CD4-positive, alpha-beta memory T cell (primary cell): ENCODE measurements at regions not wholly inside any gene's neighbourhood (a gene's known extent, or its start where the extent isn't known, plus 50 kb on each side); places are given as distances from the start of the nearest gene placed in this dataset.

Experiments used
- CTCF ChIA-PET: fragments of 350-600 bp; sonication (Branson Sonifier 250); formaldehyde crosslinking; loops from one replicate; lab custom pipeline; 2021; ENCODE audit warnings: inconsistent platforms; ENCODE audit not compliant: partially characterized antibody; lab: Charles Lee
- POLR2A ChIA-PET: fragments of 350-600 bp; sonication (Branson Sonifier 250); formaldehyde crosslinking; loops from one replicate; lab custom pipeline; 2021; ENCODE audit not compliant: partially characterized antibody; lab: Charles Lee
- DNase-seq, 5 donors: peaks; one replicate each; pipeline versions ENCODE4 v3.0.0 to v3.0.0-alpha.2; 2020 to 2022; ENCODE audit warnings: mixed read lengths in 1 of 5
- H3K27ac ChIP-seq: one replicate; pipeline ENCODE4 v1.7.0; 2013; ENCODE audit warnings: low read depth, low read length
- H3K27me3 ChIP-seq: 2 replicates; pipeline ENCODE4 v1.7.0; 2013; ENCODE audit warnings: mild to moderate bottlenecking, low read length, moderate library complexity; ENCODE audit not compliant: insufficient read depth
- H3K36me3 ChIP-seq: 2 replicates; pipeline ENCODE4 v1.7.0; 2013; ENCODE audit warnings: mild to moderate bottlenecking, low read length, moderate library complexity; ENCODE audit not compliant: insufficient read depth
- H3K4me1 ChIP-seq: 2 replicates; pipeline ENCODE4 v1.7.0; 2013; ENCODE audit warnings: mild to moderate bottlenecking, low read length, moderate library complexity; ENCODE audit not compliant: insufficient read depth
- H3K4me3 ChIP-seq, 2 donors: one replicate each; pipeline ENCODE4 v1.7.0; 2013; ENCODE audit warnings: low read length in 2 of 2, mild to moderate bottlenecking in 1 of 2
- H3K9me3 ChIP-seq, 2 donors: one replicate each; pipeline ENCODE4 v1.7.0; 2013; ENCODE audit warnings: low read length in 2 of 2, control low read depth in 1 of 2; ENCODE audit not compliant: control insufficient read depth in 1 of 2
- H3K27ac Mint-ChIP-seq, 7 donors: one replicate each; pipeline ENCODE4 v1.8.0; 2020 to 2021; ENCODE audit warnings: mixed read lengths in 7 of 7, mild to moderate bottlenecking in 6 of 7, inconsistent platforms in 3 of 7, moderate library complexity in 3 of 7
- H3K27me3 Mint-ChIP-seq, 2 donors: one replicate each; pipeline ENCODE4 v1.8.0; 2020 to 2021; ENCODE audit warnings: mixed read lengths in 2 of 2
- H3K36me3 Mint-ChIP-seq, 2 donors: one replicate each; pipeline ENCODE4 v1.8.0; 2020 to 2021; ENCODE audit warnings: mixed read lengths in 2 of 2, inconsistent platforms in 1 of 2, mild to moderate bottlenecking in 1 of 2
- H3K4me1 Mint-ChIP-seq, 4 donors: one replicate each; pipeline ENCODE4 v1.8.0; 2020 to 2021; ENCODE audit warnings: mixed read lengths in 4 of 4, mild to moderate bottlenecking in 1 of 4
- H3K4me3 Mint-ChIP-seq, 8 donors: one replicate each; pipeline ENCODE4 v1.8.0; 2020 to 2021; ENCODE audit warnings: mixed read lengths in 8 of 8, mild to moderate bottlenecking in 7 of 8, moderate library complexity in 6 of 8, inconsistent platforms in 3 of 8
- H3K9me3 Mint-ChIP-seq, 8 donors: one replicate each; pipeline ENCODE4 v1.8.0; 2020 to 2021; ENCODE audit warnings: mixed read lengths in 8 of 8, mild to moderate bottlenecking in 5 of 8, inconsistent platforms in 3 of 8, moderate library complexity in 1 of 8
- intact Hi-C: fragments of 100-400 bp; cut with micrococcal nuclease; formaldehyde crosslinking; loops from one replicate; pipeline ENCODE4 v1.15.1; 2023

DNA sequence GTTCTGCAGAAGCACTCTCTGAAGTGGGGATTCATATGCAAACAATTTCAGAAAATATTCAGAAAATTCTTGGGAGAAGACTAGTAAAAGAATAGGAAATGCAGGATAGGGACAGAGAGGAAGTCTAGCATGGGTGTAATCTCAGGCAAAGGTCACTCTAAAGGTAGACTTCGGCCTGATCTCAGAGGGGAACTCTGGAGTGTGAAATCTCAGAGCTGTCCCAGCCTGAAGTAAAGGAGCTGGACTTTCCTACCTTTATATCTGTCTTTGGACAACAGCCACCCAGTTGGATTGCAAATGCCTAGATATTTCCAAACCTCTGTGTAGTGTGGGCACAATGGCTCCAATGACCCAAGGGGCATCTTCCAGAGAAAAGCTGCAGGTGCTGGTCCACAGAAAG lies 379.8 kb downstream of the GPATCH2 start:
- Histone ChIP-seq H3K4me1 (no peaks in the 10 kb centered on the region), H3K4me3 (no peak overlapping the region), H3K9me3 (no peaks in the 10 kb centered on the region), H3K27ac (no peak overlapping the region), H3K36me3 (no peaks in the 10 kb centered on the region), H3K27me3 (no peaks in the 10 kb centered on the region)
- Mint-ChIP-seq H3K36me3 (no peaks in the 10 kb centered on the region), H3K4me1 (no peaks in the 10 kb centered on the region), H3K4me3 (no peak overlapping the region), H3K9me3 (peaks cover 0 to 9% (median 2%) of the 10 kb centered on the region in 8 donors), H3K27ac (no peak overlapping the region), H3K27me3 (no peaks in the 10 kb centered on the region)
- ChIA-PET POLR2A (no interaction called here), CTCF (no interaction called here)
- DNase-seq: no peak
- intact Hi-C loops: no loop called here

DNA sequence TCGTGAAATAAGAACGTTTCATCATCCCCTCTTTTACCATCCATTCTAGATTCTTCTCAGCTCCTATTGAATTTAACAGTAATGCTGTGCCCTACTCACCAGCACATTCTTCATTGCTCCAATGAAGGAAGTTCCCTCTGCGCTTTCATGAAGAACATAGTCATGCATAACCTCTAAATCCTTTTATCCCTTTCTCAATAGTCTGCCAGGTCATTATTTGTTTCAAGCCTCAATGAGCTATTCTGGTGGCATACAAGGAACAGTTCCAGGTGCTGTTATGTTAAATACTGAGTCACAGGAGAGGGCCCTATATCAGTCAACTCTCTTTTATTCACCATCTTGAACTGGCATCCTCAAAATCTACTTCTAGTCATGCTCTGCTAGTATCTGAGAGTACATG lies 381.0 kb downstream of the GPATCH2 start:
- intact Hi-C loops: no loop called here
- no peaks in the 10 kb centered on the region for H3K4me1 ChIP-seq
- H3K27ac Mint-ChIP-seq: no peak overlapping the region
- no peaks in the 10 kb centered on the region for H3K36me3 Mint-ChIP-seq
- ChIA-PET CTCF (no interaction called here), POLR2A (no interaction called here)
- no peaks in the 10 kb centered on the region for H3K9me3 ChIP-seq
- no peaks in the 10 kb centered on the region for H3K27me3 Mint-ChIP-seq
- no peaks in the 10 kb centered on the region for H3K36me3 ChIP-seq
- no peak overlapping the region for H3K4me3 ChIP-seq
- H3K9me3 Mint-ChIP-seq: peaks cover 0 to 9% (median under 1%) of the 10 kb centered on the region in 8 donors
- H3K4me1 Mint-ChIP-seq: no peaks in the 10 kb centered on the region
- H3K4me3 Mint-ChIP-seq: no peak overlapping the region
- no peak overlapping the region for H3K27ac ChIP-seq
- no peaks in the 10 kb centered on the region for H3K27me3 ChIP-seq
- DNase-seq: no peak

DNA sequence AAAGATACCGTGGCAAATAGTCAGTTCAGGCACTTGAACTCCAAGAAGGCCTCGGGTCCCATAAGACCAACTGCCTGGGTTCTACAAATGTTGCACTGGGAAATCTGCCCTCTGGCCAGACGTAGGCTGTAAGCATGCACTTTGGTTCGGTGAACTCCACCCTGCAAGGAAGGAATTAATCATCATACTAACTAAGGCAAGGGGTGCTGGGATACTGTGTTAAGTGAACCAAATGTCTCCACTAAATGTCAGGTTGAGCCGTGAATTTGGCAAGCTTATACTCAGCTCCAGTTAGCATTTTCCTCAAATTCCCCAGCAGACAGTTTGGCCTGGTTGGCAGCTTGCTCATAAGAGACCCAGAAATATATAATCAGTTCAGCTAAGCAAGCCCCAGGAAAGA lies 385.9 kb downstream of the GPATCH2 start:
- H3K27me3 ChIP-seq: no peaks in the 10 kb centered on the region
- no peaks in the 10 kb centered on the region for H3K9me3 ChIP-seq
- H3K27ac Mint-ChIP-seq: no peak overlapping the region
- no peak overlapping the region for H3K27ac ChIP-seq
- no peaks in the 10 kb centered on the region for H3K4me1 ChIP-seq
- ChIA-PET POLR2A (no interaction called here), CTCF (no interaction called here)
- H3K27me3 Mint-ChIP-seq: no peaks in the 10 kb centered on the region
- H3K4me3 ChIP-seq: no peak overlapping the region
- no peak for DNase-seq
- no peaks in the 10 kb centered on the region for H3K36me3 ChIP-seq
- H3K4me1 Mint-ChIP-seq: no peaks in the 10 kb centered on the region
- H3K4me3 Mint-ChIP-seq: no peak overlapping the region
- H3K36me3 Mint-ChIP-seq: no peaks in the 10 kb centered on the region
- intact Hi-C loops: no loop called here
- H3K9me3 Mint-ChIP-seq: peaks cover 0 to 6% (median 2%) of the 10 kb centered on the region in 8 donors

DNA sequence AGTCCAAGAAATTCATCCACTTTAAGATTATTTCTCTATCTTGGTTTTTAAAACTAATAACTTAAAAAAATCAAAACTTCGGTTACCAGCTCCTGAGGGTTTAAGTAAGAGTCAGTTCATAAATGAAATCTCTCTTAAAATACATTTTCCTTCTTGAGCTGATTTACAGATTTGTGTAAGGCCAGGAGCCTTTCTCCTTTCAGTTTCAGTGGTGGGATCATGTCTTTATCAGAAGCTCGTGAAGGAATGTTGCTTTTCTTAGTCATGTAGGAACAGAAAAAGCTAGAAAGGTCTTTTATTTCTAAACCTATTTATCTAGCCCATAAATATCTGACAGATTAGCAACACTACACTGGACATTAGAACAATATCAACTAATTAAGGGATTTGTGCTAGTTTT lies 390.2 kb downstream of the GPATCH2 start:
- Histone ChIP-seq H3K27me3 (no peaks in the 10 kb centered on the region), H3K36me3 (no peaks in the 10 kb centered on the region), H3K4me1 (no peaks in the 10 kb centered on the region), H3K4me3 (no peak overlapping the region), H3K9me3 (no peaks in the 10 kb centered on the region), H3K27ac (no peak overlapping the region)
- Mint-ChIP-seq H3K27ac (no peak overlapping the region), H3K27me3 (peaks cover 0 to 2% of the 10 kb centered on the region in 2 donors), H3K9me3 (peaks cover 0 to 6% (median 1%) of the 10 kb centered on the region in 8 donors), H3K4me3 (no peak overlapping the region), H3K36me3 (no peaks in the 10 kb centered on the region), H3K4me1 (no peaks in the 10 kb centered on the region)
- no peak for DNase-seq
- ChIA-PET CTCF (no interaction called here), POLR2A (no interaction called here)
- intact Hi-C loops: no loop called here

DNA sequence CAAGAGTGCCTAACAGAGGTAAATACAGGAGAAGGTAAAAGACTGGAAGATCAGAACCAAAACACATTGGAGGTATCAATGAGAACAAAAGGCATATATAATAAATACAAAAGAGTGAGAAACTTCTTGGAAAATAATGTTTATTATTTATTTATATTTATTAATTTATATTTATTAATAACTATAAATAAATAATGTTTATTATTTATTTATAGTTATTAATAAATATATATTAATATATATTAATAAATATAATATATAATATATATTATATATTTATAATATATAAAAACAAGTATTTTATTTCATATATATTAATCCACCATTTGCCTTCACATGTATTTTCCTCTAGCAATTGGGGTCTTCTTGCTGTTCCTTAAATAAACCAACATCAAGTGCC lies 391.9 kb downstream of the GPATCH2 start:
- DNase-seq: no peak
- Mint-ChIP-seq H3K36me3 (no peaks in the 10 kb centered on the region), H3K9me3 (peaks cover 0 to 6% (median 1%) of the 10 kb centered on the region in 8 donors), H3K4me1 (no peaks in the 10 kb centered on the region), H3K4me3 (no peak overlapping the region), H3K27ac (no peak overlapping the region), H3K27me3 (peaks cover 0 to 2% of the 10 kb centered on the region in 2 donors)
- Histone ChIP-seq H3K36me3 (no peaks in the 10 kb centered on the region), H3K4me1 (no peaks in the 10 kb centered on the region), H3K4me3 (no peak overlapping the region), H3K9me3 (no peaks in the 10 kb centered on the region), H3K27me3 (no peaks in the 10 kb centered on the region), H3K27ac (no peak overlapping the region)
- ChIA-PET CTCF (no interaction called here), POLR2A (no interaction called here)
- intact Hi-C loops: no loop called here

DNA sequence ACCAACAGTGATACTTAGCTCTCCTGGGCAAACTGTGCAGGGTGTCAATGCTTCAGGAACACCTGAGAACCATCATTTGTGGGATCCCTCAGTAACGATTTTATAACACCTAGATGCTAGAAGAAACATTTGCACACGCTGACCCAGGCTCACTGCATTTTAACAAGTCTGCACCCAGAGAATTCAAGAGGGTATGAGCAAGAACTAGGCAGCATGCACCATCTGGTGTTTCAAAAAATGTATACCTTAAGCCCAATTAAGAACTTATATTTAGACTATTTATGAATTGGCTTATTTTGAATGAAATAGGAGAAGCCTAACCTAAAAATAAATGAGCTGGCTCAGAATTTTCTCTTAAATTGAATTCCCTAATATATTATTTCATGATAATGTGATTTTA lies 400.5 kb downstream of the GPATCH2 start:
- Histone ChIP-seq H3K4me3 (no peak overlapping the region), H3K9me3 (no peaks in the 10 kb centered on the region), H3K36me3 (no peaks in the 10 kb centered on the region), H3K27me3 (no peaks in the 10 kb centered on the region), H3K4me1 (no peaks in the 10 kb centered on the region), H3K27ac (no peak overlapping the region)
- CTCF ChIA-PET: interaction anchor here (1.0 kb wide), 1 partner anchor 12 kb away, joined by 3 read pairs; no protein-coding TSS in a partner anchor
- Mint-ChIP-seq H3K27me3 (no peaks in the 10 kb centered on the region), H3K4me1 (no peaks in the 10 kb centered on the region), H3K9me3 (peaks cover 0 to 8% (median 0%) of the 10 kb centered on the region in 8 donors), H3K4me3 (no peak overlapping the region), H3K27ac (no peak overlapping the region), H3K36me3 (no peaks in the 10 kb centered on the region)
- no peak for DNase-seq
- intact Hi-C loops: no loop called here
- POLR2A ChIA-PET: no interaction called here

DNA sequence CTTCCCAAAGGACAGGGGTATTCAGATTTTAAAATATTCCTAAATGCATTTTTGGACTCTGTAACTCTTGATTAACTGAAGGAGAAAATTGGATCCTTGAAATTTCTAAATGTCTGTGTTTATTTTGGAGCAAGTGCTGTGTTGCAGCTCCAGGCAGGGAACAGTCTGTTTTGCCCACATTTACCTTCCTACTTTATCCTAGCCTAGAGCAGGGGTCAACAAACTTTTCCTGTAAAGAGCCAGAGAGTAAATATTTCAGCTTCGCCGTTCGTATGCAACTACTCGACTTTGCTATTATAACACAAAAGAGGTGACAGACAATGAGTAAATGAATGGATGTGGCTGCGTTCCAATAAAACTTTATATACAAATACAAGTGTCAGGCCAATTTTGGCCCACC lies 402.2 kb downstream of the GPATCH2 start:
- POLR2A ChIA-PET: no interaction called here
- Mint-ChIP-seq H3K27me3 (no peaks in the 10 kb centered on the region), H3K36me3 (no peaks in the 10 kb centered on the region), H3K9me3 (peaks cover 0 to 8% (median 0%) of the 10 kb centered on the region in 8 donors), H3K4me3 (no peak overlapping the region), H3K27ac (no peak overlapping the region), H3K4me1 (no peaks in the 10 kb centered on the region)
- Histone ChIP-seq H3K4me1 (no peaks in the 10 kb centered on the region), H3K4me3 (no peak overlapping the region), H3K36me3 (no peaks in the 10 kb centered on the region), H3K27me3 (no peaks in the 10 kb centered on the region), H3K9me3 (no peaks in the 10 kb centered on the region), H3K27ac (no peak overlapping the region)
- intact Hi-C loops: no loop called here
- DNase-seq: no peak
- CTCF ChIA-PET: no interaction called here

DNA sequence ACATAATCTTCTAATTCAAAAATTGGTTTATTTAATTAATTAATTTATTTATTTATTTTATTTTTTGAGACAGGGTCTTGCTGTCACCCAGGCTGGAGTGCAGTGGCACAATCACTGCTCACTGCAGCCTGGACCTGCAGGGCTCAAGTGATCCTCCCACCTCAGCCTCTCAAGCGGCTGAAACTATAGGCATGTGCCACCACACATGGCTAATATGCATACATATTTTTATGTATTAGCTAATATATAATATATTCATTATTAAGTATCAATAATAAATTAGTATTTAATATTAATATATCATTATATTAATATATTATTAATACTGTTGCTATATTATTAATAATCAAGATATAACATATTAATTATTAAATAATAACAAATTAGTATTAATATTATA lies 406.7 kb downstream of the GPATCH2 start:
- H3K36me3 Mint-ChIP-seq: no peaks in the 10 kb centered on the region
- peaks cover 0 to 4% (median 2%) of the 10 kb centered on the region in 8 donors for H3K9me3 Mint-ChIP-seq
- H3K36me3 ChIP-seq: no peaks in the 10 kb centered on the region
- H3K4me1 ChIP-seq: no peaks in the 10 kb centered on the region
- no peaks in the 10 kb centered on the region for H3K27me3 Mint-ChIP-seq
- no peak overlapping the region for H3K27ac ChIP-seq
- no peaks in the 10 kb centered on the region for H3K27me3 ChIP-seq
- intact Hi-C loops: no loop called here
- DNase-seq: no peak
- H3K4me3 ChIP-seq: no peak overlapping the region
- no peak overlapping the region for H3K27ac Mint-ChIP-seq
- CTCF ChIA-PET: no interaction called here
- no peaks in the 10 kb centered on the region for H3K9me3 ChIP-seq
- no peaks in the 10 kb centered on the region for H3K4me1 Mint-ChIP-seq
- H3K4me3 Mint-ChIP-seq: no peak overlapping the region
- POLR2A ChIA-PET: no interaction called here
